HG03175 (cell line): ENCODE measurements at regions not wholly inside any gene's neighbourhood (a gene's known extent, or its start where the extent isn't known, plus 50 kb on each side); places are given as distances from the start of the nearest gene placed in this dataset.
"Not testable (repeated sequence)": the region's sequence is repeated elsewhere in the genome, so short reads cannot be mapped to it uniquely, and the experiment has no call there.

Source experiments
- ATAC-seq: cut with Tn5 transposase; IDR thresholded peaks from one replicate; pipeline ENCODE4 v1.9.1; 2021; ENCODE audit warnings: mild to moderate bottlenecking, moderate library complexity; ENCODE audit not compliant: unreplicated experiment

DNA sequence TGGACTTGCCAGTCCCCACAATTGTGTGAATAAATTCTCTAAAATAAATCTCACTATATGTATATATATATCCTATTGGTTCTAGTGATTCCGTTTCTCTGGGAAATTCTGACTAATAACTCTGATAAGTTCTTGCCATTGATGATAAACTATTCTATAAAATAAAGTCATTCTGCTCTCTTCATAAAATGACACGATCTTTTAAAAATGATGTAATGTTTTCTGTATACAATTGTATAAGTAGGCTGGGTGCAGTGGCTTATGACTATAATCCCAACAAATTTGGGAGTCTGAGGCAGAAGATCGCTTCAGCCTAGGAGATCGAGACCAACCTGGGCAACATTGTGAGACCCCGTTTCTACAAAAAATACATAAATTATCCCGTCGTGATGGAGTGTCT lies 541.0 kb upstream of the ADGRL4 start:
- no peak for ATAC-seq

DNA sequence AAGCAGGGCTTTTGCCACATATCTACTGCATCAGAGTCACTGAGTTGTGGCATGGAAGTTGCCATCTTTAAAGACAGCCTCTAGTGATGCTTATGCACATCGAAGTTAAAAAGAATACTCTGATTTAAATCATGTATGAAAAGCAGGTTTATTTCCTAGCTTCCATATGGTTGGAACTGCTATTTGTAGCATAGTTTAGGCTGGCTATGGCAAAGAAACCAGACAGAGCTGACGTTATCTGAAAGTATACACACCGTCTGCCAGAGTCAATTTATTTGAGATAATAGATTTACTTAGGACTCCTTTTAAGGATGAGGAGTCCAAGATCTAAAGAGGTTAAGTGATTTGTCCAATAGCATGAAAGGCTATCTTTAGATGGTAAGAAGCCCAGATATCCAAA lies 536.9 kb upstream of the ADGRL4 start:
- no peak for ATAC-seq

DNA sequence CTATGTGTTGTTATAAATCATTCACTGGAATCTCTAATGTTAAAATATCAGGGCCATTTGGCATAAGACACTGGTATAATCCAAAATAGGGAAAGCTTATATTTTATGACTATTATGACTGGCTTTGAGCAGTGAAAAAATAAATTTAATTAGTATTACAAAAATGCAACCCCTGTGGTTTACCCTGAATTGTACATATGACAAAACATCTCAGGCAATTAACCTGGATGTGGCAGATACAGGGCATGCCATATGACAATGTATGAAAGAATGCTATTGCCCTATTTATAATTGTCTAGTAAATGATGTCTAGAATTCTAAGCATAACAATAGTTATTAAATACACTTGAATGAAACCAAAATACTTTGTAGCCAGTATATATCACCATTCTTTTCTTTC lies 532.5 kb upstream of the ADGRL4 start:
- ATAC-seq = no peak

DNA sequence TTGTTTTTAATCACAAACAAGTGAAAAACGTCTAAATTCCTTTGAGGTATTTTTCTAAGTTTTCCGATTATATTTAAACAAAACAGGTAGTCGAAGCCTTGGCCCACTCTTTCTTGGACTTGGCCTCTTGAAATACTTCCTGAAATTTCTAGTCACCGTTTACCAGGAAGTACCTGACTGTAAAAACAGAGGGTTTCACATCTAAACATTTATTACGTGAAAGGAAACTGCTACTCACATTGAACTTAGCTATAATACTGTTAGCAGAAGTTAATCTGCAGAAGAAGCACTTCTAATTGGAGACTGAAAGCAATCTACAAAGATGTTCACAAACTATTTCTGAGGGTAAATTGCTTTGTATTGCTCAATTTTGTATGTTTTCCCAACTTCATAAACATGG lies 526.0 kb upstream of the ADGRL4 start:
- no peak for ATAC-seq

DNA sequence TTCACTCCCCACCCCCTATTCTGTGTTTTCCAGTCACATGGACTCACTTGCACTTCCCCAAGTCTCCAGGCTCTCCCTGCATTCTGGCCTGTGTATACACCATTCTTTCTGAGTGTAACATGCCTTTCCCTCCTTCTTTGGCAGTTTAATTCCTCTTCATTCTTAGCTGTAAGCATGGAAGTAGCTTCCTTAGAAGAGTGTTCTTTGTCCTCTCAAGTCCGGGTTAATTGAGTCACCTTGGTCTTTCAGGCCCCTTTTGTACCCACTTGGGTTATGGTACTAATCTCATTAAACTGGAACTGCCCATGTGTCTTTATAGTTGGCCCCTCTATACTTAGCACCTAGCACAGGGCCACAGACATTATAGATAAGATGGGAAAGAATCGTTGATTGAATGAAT lies 525.3 kb upstream of the ADGRL4 start:
- ATAC-seq = no peak

DNA sequence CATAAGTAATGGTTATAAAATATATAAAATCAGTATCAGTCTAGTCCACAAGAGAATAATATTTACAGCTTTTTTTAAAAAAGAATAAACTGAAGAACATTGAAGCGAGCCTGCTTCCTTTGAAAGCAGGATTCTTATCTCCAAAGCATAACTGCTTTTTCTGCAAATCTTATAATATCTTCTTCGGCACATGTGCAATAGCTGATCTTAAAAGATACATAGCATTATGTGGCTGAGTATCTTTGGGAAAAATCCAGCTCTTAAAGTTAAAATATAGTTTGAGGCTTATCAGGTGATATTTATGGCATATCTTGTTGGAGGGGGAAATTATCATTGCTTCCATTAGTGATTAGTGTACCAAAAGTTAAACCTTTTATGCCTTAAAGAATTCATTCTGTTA lies 523.9 kb upstream of the ADGRL4 start:
- ATAC-seq = no peak

DNA sequence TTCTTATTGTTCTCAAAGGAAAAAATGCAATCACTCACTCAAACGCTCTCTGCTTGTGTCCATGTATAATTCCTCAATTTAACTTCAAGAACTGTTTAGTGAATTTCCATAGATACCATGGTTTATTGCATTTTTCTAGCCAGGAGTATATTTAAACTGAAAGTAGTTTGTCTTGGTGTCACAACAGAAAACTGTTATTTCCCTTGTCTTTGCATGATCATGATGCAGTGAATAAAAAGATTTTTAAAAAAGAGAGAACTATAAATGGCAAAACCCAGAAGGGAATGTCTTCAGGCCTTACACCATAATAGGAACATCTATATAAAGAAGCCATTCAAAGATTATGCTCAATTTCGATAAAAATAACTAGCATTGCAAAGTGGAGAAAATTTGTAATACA lies 523.5 kb upstream of the ADGRL4 start:
- no peak for ATAC-seq

DNA sequence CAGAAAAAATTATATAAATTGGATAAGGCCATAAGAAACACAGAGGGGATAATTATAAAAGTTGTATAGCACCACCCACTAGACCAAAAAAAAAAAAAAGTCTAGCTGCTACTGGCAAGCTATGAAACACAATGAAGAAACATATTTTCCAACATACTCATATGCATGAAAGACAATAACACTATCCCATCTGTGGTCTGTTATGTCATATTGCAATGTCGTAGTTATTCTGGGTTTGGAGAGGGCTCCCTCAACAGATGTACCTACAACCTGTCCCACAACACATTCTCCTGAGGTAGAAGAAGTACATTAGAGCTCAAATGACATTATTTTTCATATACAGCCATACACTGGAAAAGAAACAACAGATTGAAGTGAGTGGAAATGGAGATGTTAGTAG lies 517.6 kb upstream of the ADGRL4 start:
- no peak for ATAC-seq

DNA sequence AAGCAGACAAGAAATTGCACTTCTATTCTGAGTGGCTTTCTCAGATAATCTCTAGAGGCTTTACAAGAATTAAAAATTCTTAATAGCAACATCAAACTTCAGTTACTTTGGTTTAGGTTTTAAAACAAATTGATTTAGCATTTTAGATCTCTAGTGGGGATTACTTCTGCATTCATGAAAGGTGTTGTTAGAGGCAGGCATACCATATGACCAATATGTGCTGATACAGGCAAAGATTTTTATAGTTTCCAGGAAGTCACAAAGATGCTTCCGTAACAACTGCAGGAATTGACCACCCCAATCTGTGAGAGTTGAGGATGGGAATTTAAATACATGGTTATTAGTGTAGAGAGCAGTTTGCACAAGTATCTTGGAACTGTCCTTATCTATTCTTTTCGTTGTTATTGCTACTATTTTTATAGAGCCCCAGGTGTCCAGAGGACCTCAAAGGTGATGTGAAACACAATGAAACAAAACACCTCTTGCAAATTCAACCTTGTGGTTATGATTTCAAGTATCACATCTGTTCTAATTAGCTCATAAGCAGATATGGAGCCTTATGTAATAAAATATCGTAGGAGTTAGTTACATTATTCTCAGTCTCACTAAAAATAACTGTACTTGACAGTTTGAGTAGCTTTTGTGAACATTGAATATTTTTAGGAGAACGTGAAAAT lies 512.7 kb upstream of the ADGRL4 start:
- ATAC-seq = peak; percentile 81

DNA sequence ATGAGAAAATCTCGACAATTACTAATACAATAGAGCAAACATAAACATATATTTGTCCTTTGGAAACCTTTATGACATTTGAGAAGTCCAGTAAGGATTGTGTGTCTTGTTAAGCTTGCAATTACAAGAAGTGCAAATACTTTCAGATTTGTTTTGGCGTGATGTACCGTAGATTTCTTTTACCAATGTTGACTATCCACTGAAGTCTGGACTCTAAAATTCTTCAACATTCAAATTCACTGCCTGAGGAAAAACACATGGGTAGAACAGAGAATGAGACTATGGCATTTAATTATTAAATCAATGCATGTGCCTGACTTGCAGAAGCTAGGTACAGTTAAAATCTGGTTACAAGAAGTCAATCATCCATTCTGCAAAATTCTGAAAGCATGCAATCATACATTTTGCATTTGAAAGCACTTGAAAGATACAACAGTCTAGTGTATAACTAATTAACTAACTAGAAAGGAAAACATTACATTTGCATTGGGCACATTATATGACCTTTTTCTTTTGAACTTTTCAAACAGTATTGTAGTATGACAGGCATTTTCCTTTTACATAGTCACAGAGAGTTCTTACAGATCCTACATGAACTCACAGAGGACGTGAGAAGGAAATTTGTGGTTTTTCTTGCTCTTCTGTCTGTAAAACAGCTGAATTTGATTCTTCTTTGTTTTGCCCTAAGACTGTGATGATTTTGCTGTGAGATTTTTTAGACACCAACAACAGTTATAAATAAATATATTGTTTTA lies 511.1 kb upstream of the ADGRL4 start:
- ATAC-seq = no peak

DNA sequence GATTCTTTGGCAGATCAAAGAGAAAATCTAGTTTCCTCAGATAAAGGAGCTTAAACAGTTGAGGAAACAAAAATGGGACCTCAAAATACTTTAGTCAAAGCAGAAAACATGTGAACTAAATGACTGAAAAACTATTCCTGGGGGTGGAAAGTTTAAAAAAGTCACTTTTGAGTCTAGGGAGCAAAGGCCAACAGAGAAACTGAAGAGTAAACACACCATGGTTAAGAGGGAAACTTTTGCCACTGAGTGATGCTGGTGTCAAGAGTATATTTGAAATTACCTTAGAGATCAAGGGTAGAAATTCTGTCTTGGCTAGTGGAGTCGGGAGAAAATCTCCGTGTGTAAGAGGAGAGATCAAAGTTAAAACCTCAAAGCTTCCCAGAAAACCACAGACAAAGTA lies 501.2 kb upstream of the ADGRL4 start:
- no peak for ATAC-seq

DNA sequence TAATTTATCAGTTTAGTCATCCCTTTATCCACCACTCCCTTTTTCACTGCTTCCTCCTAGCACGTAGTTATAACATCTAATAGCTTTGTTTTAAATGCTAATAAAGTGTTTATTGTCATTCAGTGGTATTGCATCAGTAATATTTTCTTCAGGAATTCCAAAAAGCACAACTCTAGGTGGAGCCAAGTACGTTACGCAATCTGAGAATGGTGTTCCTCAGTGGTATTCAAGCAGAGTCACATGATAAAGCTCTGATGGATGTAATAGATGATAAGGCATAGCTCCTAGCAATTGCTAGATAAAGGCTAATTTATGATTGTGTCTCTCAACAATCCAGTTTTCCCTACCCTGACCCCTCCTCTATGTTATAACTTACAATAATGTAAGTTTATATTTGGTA lies 494.6 kb upstream of the ADGRL4 start:
- no peak for ATAC-seq

DNA sequence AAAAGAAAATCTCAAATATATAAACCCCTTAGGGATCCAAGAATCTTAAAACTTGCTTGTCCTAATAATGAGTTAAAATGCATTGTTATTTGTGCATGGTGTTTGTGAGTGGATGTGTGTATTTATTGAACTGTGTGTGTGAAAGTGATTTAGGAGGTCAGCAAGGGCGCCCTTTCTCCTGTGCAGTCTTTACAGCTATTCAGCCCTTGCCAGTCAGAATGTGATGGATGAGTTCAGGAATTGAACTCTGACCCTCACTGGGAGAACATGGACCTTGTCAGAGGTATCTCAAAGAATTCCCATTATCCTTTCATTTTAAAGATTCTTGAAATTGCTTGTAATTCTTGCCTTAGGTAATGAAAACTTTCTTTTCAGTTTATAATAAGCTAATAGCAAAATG lies 493.0 kb upstream of the ADGRL4 start:
- ATAC-seq = no peak

DNA sequence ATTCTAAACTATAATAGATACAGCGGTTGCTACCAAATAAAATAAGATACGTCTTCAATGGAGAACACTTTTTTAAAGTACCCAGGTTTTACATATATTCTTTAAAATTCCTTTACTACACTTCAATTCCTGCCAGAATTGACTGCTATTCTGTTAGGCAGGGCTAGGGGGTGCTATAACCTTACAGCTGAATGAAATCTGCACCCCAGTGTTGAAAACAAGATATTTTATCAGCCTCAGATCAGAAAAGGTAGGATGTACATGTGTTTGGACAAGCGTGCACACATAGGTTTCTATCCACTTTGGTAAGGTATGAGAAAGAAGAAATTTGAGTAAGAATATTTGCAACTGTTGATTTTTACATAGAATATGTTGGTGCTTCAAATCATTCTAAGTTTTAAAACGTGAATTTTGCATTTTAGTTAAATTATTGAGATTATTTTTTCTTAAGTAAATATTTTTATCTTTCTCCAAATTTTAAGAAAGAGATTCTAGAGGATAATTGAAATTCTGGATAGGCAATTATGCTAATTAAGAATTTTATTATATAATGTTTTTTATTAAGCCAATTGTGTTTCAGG lies 490.8 kb upstream of the ADGRL4 start:
- peak; percentile 92 for ATAC-seq

DNA sequence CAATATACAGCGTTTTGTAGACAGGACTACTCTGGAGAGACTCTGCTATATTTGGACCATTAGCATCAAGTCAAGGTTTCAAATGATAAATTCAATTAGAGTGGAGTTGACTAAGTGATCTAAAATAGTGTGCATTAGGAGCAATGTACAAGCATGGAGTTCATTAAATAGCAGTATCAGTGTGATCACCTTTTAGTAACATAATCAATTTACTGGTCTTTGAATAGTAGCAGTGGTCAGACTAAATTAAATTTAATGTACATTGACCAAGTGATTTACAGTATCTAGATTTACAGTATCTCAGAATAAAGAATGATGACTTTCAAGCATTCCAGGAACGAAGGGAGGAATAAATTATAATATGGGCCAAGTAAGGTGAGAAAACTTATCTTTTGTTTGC lies 489.6 kb upstream of the ADGRL4 start:
- no peak for ATAC-seq

DNA sequence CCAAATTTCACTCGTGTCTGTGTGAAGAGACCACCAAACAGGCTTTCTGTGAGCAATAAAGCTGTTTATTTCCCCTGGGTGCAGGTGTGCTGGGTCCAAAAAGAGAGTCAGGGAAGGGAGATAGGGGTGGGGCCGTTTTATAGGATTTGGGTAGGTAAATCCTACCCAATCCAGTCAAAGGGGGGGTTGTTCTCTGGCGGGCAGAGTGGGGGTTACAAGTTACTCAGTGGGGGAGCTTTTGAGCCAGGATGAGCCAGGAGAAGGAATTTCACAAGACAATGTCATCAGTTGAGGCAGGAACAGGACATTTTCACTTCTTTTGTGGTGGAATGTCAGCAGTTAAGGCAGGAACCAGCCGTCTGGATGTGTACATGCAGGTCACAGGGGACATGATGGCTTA lies 487.2 kb upstream of the ADGRL4 start:
- not testable (repeated sequence) for ATAC-seq

DNA sequence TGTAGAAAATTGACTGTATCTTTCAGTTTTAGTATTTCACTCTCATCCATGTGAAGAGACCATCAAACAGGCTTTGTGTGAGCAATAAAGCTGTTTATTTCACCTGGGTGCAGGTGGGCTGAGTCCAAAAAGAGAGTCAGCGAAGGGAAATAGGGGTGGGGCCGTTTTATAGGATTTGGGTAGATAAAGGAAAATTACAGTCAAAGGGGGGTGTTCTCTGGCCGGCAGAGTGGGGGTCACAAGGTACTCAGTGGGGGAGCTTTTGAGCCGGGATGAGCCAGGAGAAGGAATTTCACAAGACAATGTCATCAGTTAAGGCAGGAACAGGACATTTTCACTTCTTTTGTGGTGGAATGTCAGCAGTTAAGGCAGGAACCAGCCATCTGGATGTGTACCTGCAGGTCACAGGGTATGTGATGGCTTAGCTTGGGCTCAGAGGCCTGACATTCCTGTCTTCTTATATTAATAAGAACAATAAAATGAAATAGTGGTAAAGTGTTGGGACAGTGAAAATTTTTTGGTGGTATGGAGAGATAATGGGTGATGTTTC lies 482.1 kb upstream of the ADGRL4 start:
- ATAC-seq = not testable (repeated sequence)

DNA sequence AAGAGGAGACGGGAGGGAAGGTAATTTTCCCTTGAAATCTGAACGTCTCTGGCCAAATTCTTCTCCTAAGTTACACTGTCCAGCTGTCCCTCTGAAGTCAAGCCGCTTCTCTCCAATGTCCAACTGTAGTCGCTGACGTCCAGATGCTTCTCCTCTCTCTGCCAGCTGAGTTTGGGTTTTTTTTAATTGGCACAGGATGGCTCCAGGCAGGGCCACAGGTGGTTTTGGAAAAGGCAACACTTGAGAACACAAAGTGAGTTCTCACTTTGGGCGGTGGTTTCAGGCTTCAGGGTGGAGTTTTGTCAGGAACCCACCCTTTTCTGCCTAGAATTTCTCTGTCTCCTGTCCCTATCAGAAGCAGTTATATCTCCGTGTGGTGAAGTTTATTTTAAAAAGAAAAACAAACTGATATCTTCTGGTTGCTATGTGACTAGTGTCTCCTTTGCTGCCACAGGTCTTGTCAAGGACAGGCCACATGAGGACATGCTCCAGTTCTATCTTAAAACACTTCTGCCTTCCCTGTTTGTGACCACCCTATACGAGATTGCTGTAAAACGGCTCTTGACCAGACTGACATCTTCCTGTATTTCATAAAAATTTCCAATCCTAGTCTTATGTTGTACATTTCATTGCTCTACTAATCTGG lies 472.3 kb upstream of the ADGRL4 start:
- no peak for ATAC-seq

DNA sequence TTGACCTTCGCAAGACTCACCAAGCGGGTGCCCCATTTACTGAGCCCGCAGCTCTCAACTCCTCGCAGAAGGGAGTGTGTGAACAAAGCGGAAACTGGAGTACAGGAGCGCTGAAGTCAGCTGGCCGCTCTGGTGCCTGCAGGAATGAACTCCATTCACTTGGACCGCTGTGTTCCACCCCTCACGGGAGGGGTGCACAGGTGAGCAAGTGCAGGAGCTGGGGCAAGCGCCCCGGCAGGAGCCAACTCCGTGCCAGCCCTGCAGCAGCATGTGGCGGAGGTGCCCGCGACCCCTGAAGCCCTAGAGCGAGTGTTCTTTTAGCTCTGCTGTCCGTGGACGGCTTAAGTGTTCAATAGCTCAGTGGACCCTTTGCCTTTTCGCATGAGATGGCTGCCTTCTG lies 471.6 kb upstream of the ADGRL4 start:
- no peak for ATAC-seq

DNA sequence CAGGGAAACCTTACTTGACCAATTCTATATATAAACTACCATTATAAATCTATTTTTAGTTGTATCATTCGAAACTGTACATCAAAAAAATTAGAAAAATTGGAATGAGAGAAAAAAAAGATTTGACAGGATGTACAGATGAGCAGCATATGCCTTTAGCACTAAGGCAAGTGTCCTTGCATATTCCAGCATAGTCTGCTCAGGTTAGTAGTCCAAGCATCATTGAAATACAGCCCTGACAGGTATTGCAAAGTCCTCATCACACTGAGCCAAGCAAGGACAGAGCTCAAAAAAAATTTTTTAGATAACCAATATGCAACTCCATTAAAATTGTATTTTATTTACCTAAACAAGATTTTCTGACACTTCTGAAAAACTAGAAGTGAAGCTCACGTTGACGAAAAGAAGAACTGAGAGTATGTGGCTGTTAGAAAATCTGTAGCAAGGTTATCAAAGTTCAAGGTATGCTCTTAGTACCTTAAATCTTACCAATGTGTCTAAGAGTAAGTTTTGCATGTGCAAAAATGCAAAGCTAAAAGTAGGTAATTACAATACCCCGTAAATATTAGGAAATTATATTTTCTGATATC lies 465.6 kb upstream of the ADGRL4 start:
- peak; percentile 95 for ATAC-seq

DNA sequence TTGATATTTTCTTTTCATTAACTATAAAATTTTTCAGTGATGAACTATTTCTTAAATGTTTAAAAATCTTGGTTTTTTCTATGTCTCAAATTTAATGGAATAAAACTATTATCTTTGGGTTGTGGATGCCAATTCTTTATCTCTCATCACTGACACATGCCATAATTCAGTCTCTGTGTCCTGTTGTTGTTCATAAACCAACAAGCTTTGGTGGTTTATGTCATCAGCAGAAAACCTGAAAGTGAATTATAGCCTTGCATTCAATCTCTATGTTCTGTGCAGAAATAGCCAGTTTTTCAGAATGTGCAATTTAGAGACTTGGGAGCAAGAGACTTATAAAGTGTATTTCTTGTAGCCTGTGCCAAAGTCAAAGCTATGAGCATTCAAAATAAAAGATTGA lies 462.6 kb upstream of the ADGRL4 start:
- no peak for ATAC-seq
